Endothelial cell of umbilical vein (primary cell): ENCODE measurements at regions not wholly inside any gene's neighbourhood (a gene's known extent, or its start where the extent isn't known, plus 50 kb on each side); places are given as distances from the start of the nearest gene placed in this dataset.

Source experiments
- BruUV-seq: library from RNA; stranded (reverse); fragments of 400-500 nt; replicated peaks from 2 replicates; lab custom pipeline; 2021; lab: Mats Ljungman, UMichigan
- CTCF ChIA-PET: fragments of 300-600, 350-600 bp; sonication (Branson Sonifier 250); formaldehyde crosslinking; loops from one replicate; lab custom pipeline; 2021; ENCODE audit warnings: antibody characterized with exemption, inconsistent platforms; lab: Charles Lee
- POLR2A ChIA-PET: fragments of 300-600, 350-600 bp; sonication (Branson Sonifier 250); formaldehyde crosslinking; loops from one replicate; lab custom pipeline; 2021; ENCODE audit warnings: antibody characterized with exemption, inconsistent platforms; lab: Charles Lee
- DNase-seq: peaks from one replicate; pipeline ENCODE4 v3.0.0-alpha.2; 2011; ENCODE audit warnings: low read depth, low spot score
- FAIRE-seq: peaks from 2 replicates; lab custom pipeline; 2011; peaks lifted over from hg19 to GRCh38; lab: Jason Lieb, UNC
- H2AFZ ChIP-seq: 2 replicates; pipeline ENCODE4 v1.6.0; 2012; ENCODE audit warnings: low read depth, low read length, control low read depth, inconsistent platforms
- H3K27ac ChIP-seq: 2 replicates; pipeline ENCODE4 v1.5.1; 2011; ENCODE audit warnings: low read depth, mild to moderate bottlenecking, control low read depth, low read length, moderate library complexity; ENCODE audit not compliant: insufficient read depth
- H3K27me3 ChIP-seq, 2 experiments: 2 replicates each; pipeline versions ENCODE4 v1.6.0 to v1.6.1; 2011; ENCODE audit warnings: low read length in 2 of 2, mixed read lengths in 1 of 2; ENCODE audit not compliant: control insufficient read depth in 2 of 2, insufficient read depth in 2 of 2
- H3K36me3 ChIP-seq, 2 experiments: 2 replicates in 1 of 2; 3 replicates in 1 of 2; pipeline ENCODE4 v1.5.1; 2011; ENCODE audit warnings: low read length in 2 of 2, mild to moderate bottlenecking in 1 of 2, moderate library complexity in 1 of 2; ENCODE audit not compliant: control insufficient read depth in 2 of 2, insufficient read depth in 2 of 2; ENCODE audit errors: extremely low read depth in 1 of 2
- H3K4me1 ChIP-seq: 3 replicates; pipeline ENCODE4 v1.5.1; 2011; ENCODE audit warnings: mild to moderate bottlenecking, low read length; ENCODE audit not compliant: control insufficient read depth, insufficient read depth; ENCODE audit errors: extremely low read depth
- H3K4me2 ChIP-seq: 2 replicates; pipeline ENCODE4 v1.6.1; 2011; ENCODE audit warnings: low read length, control low read depth, mixed read lengths; ENCODE audit not compliant: insufficient read depth
- H3K4me3 ChIP-seq, 3 experiments: fragments of 200-600 bp in 1 of 3; sonication (generic), shearing (Covaris generic) in 1 of 3; replicated peaks in 1 of 3; 2 replicates each; pipeline ENCODE4 v1.5.1; 2011 to 2016; ENCODE audit warnings: control low read depth in 3 of 3, low read length in 3 of 3, mild to moderate bottlenecking in 2 of 3, inconsistent platforms in 1 of 3, low read depth in 1 of 3, moderate library complexity in 1 of 3; ENCODE audit not compliant: insufficient read depth in 1 of 3
- H3K79me2 ChIP-seq: 2 replicates; pipeline ENCODE4 v1.6.0; 2012; ENCODE audit warnings: low read length, inconsistent platforms; ENCODE audit not compliant: control insufficient read depth, insufficient read depth
- H3K9ac ChIP-seq: replicated peaks from 2 replicates; pipeline ENCODE3; 2011; ENCODE audit warnings: low read length, control low read depth; ENCODE audit not compliant: insufficient read depth; ENCODE audit errors: extremely low read depth
- H3K9me1 ChIP-seq: replicated peaks from 3 replicates; pipeline ENCODE4 v1.6.0; 2011; ENCODE audit warnings: mild to moderate bottlenecking, low read length; ENCODE audit not compliant: control insufficient read depth, insufficient read depth; ENCODE audit errors: extremely low read depth
- H3K9me3 ChIP-seq: replicated peaks from 2 replicates; pipeline ENCODE4 v1.5.1; 2012; ENCODE audit warnings: low read length, inconsistent platforms; ENCODE audit not compliant: control insufficient read depth, insufficient read depth
- H4K20me1 ChIP-seq: replicated peaks from 2 replicates; pipeline ENCODE3; 2011; ENCODE audit warnings: mild to moderate bottlenecking, low read length; ENCODE audit not compliant: control insufficient read depth, insufficient read depth; ENCODE audit errors: extremely low read depth
- CTCF ChIP-seq, 2 donors: IDR thresholded peaks; 1 replicate in 1 of 2; 2 replicates in 1 of 2; pipeline ENCODE4 v1.5.1; 2011; ENCODE audit warnings: low read length in 2 of 2, mild to moderate bottlenecking in 2 of 2, moderate library complexity in 2 of 2, control low read depth in 1 of 2, inconsistent platforms in 1 of 2, low read depth in 1 of 2; ENCODE audit not compliant: insufficient read depth in 1 of 2; ENCODE audit errors: extremely low read depth in 1 of 2
- EZH2 ChIP-seq: IDR thresholded peaks from 2 replicates; pipeline ENCODE4 v1.6.1; 2012; ENCODE audit warnings: borderline replicate concordance, low read depth, mild to moderate bottlenecking, moderate library complexity, low read length, inconsistent platforms; ENCODE audit not compliant: severe bottlenecking
- FOS ChIP-seq: IDR thresholded peaks from 2 replicates; pipeline ENCODE4 v1.6.1; 2011; ENCODE audit warnings: mild to moderate bottlenecking, low read length, moderate library complexity, borderline replicate concordance; ENCODE audit not compliant: insufficient read depth
- GATA2 ChIP-seq: IDR thresholded peaks from 2 replicates; pipeline ENCODE4 v1.7.0; 2011; ENCODE audit warnings: low read depth, mild to moderate bottlenecking, moderate library complexity, mixed read lengths, low read length; ENCODE audit not compliant: insufficient read length, insufficient read depth
- MAX ChIP-seq: IDR thresholded peaks from 2 replicates; pipeline ENCODE4 v1.6.1; 2011; ENCODE audit not compliant: insufficient read depth, insufficient read length
- MYC ChIP-seq: IDR thresholded peaks from one replicate; pipeline ENCODE4 v1.6.1; 2011; ENCODE audit warnings: mild to moderate bottlenecking, low read depth, low read length
- POLR2AphosphoS5 ChIP-seq: IDR thresholded peaks from 2 replicates; pipeline ENCODE4 v1.6.1; 2012; ENCODE audit warnings: low read depth, mild to moderate bottlenecking, control low read depth, low read length, moderate library complexity; ENCODE audit not compliant: insufficient read depth
- dilution Hi-C: fragments of 300-500 bp; cut with MboI; formaldehyde crosslinking; loops from one replicate; pipeline ENCODE4 v1.15.0; 2019; ENCODE audit warnings: low sequenced_read_pairs; ENCODE audit not compliant: extremely low pct_ligation_motif_present
- intact Hi-C: fragments of 100-400 bp; cut with micrococcal nuclease; formaldehyde crosslinking; loops from one replicate; pipeline ENCODE4 v1.10.0; 2022

- BruUV-seq, result no TSS peak
- TF ChIP-seq POLR2AphosphoS5, result no peak
- TF ChIP-seq FOS, result no peak
- no peak for TF ChIP-seq EZH2
- TF ChIP-seq MAX, result no peak
- TF ChIP-seq GATA2, result no peak
- no peak for TF ChIP-seq CTCF (IDR thresholded peaks at IDR 0.05; ENCODE audit: extremely low read depth in 1 of 2, insufficient read depth in 1 of 2, low read depth in 1 of 2, low read length in 2 of 2)
- TF ChIP-seq MYC, result no peak
- Histone ChIP-seq H3K36me3 (no peaks in the 10 kb centered on the region), H3K9me1 (no peaks in the 10 kb centered on the region), H3K4me3 (no peak overlapping the region), H2AFZ (no peak overlapping the region), H3K4me2 (no peak overlapping the region), H3K27me3 (peaks cover 0 to 2% of the 10 kb centered on the region in 2 experiments), H3K9me3 (no peaks in the 10 kb centered on the region), H3K79me2 (no peaks in the 10 kb centered on the region), H3K9ac (no peak overlapping the region), H3K27ac (no peak overlapping the region), H4K20me1 (no peaks in the 10 kb centered on the region), H3K4me1 (no peaks in the 10 kb centered on the region)
- dilution Hi-C loops (no loop called here), intact Hi-C loops (no loop called here)
- DNase-seq (no peak), FAIRE-seq (no peak)
- CTCF ChIA-PET, result no interaction called here
- POLR2A ChIA-PET, result no interaction called here
Observed at GRCh38 chr3:41076399-41076798, 122.9 kb upstream of the CTNNB1 start.
